Activated CD4-positive, alpha-beta memory T cell treated with anti-CD3 and anti-CD28 coated beads for 36 hours (primary cell): ENCODE measurements at regions not wholly inside any gene's neighbourhood (a gene's known extent, or its start where the extent isn't known, plus 50 kb on each side); places are given as distances from the start of the nearest gene placed in this dataset.
"Not testable (repeated sequence)": the region's sequence is repeated elsewhere in the genome, so short reads cannot be mapped to it uniquely, and the experiment has no call there.

Experiments
- CTCF ChIA-PET: fragments of 350-600 bp; sonication (Branson Sonifier 250); formaldehyde crosslinking; loops from one replicate; lab custom pipeline; 2021; ENCODE audit warnings: antibody characterized with exemption, inconsistent platforms; lab: Charles Lee
- POLR2A ChIA-PET: fragments of 350-600 bp; sonication (Branson Sonifier 250); formaldehyde crosslinking; loops from one replicate; lab custom pipeline; 2021; ENCODE audit warnings: antibody characterized with exemption; lab: Charles Lee
- DNase-seq: peaks from one replicate; pipeline ENCODE4 v3.0.0-alpha.2; 2020
- H3K27ac Mint-ChIP-seq: one replicate; pipeline ENCODE4 v1.8.0; 2021; ENCODE audit warnings: mixed read lengths
- H3K27me3 Mint-ChIP-seq: one replicate; pipeline ENCODE4 v1.8.0; 2021; ENCODE audit warnings: mixed read lengths
- H3K36me3 Mint-ChIP-seq: one replicate; pipeline ENCODE4 v1.8.0; 2021; ENCODE audit warnings: mixed read lengths
- H3K4me1 Mint-ChIP-seq: one replicate; pipeline ENCODE4 v1.8.0; 2021; ENCODE audit warnings: low read depth, mixed read lengths
- H3K4me3 Mint-ChIP-seq: one replicate; pipeline ENCODE4 v1.8.0; 2021; ENCODE audit warnings: mild to moderate bottlenecking, mixed read lengths
- H3K9me3 Mint-ChIP-seq: one replicate; pipeline ENCODE4 v1.8.0; 2021; ENCODE audit warnings: mixed read lengths
- intact Hi-C: fragments of 100-400 bp; cut with micrococcal nuclease; formaldehyde crosslinking; loops from one replicate; pipeline ENCODE4 v1.15.1; 2023

DNA sequence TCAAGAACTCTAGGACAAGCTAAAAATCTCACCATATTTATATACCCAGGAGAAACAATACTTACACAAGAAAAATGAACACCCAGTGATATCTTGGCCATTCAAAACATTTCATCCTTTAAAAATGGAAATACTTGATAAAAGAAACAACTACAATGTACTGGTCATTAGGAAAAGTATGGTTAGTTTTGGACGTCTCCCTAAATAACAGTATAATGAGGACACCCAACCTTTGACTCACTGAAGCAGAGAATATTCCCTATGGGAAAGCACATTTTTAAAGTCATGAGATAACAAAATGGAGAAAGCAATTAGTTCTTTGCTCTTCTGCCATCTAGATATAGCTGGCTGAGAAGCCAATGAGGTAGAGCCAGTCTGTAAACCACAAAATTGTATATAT lies 164.4 kb downstream of the TBX18 start:
- Mint-ChIP-seq H3K27ac (no peak overlapping the region), H3K36me3 (no peaks in the 10 kb centered on the region), H3K9me3 (no peaks in the 10 kb centered on the region), H3K4me1 (no peaks in the 10 kb centered on the region), H3K4me3 (no peak overlapping the region), H3K27me3 (no peaks in the 10 kb centered on the region)
- POLR2A ChIA-PET, result no interaction called here
- intact Hi-C loops, result no loop called here
- no peak for DNase-seq
- CTCF ChIA-PET, result no interaction called here

DNA sequence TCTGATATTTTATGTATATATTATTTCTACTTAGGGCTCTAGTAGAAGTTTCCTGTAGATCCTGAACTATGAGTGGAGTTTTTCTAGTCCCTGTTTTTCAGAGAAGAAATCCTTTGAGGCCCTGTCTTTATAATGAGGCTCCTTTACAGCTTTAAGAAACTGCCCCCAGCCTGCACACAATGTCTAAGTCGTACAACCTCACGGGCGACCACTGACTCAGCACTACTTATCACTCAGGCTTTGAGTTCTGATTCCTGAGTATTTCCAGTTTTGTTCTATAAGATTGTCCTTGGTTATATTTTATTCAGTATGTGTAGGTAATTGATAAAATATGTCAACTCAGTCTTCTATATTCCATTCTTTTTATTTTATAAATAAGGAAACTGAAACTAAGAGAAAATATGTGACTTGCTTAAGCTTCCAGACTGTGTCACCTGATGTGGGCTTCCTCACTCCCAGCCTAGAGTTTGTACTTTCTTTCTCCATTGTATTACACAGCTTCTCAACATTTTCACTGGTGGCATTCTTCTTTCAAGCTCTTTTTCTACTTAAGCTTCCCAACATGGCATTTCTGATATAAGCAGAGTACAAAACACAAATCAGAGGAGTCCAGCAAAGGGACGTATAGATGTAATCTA lies 167.0 kb downstream of the TBX18 start:
- H3K36me3 Mint-ChIP-seq, result no peaks in the 10 kb centered on the region
- ChIA-PET POLR2A (no interaction called here), CTCF (no interaction called here)
- H3K4me1 Mint-ChIP-seq, result no peaks in the 10 kb centered on the region
- H3K9me3 Mint-ChIP-seq, result no peaks in the 10 kb centered on the region
- intact Hi-C loops, result no loop called here
- no peaks in the 10 kb centered on the region for H3K27me3 Mint-ChIP-seq
- DNase-seq, result no peak
- H3K4me3 Mint-ChIP-seq, result no peak overlapping the region
- H3K27ac Mint-ChIP-seq, result no peak overlapping the region

DNA sequence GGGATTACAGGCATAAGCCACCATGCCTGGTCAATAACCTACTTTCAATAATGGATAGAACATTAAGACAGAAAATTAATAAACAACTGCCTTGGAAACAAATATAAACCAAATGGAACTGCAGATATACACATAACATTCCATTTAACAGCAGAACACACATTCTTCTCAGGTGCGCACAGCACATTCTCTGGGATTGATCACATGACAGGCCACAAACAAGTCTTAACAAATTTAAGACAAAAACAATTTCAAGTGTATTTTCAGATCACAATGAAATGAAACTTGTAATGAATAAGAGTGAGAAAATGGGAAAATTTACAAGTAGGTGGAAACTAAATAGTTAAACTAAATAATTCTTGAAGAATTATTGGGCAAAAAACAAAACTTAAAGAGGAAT lies 167.9 kb downstream of the TBX18 start:
- Mint-ChIP-seq H3K4me1 (no peaks in the 10 kb centered on the region), H3K4me3 (no peak overlapping the region), H3K27ac (no peak overlapping the region), H3K27me3 (no peaks in the 10 kb centered on the region), H3K36me3 (no peaks in the 10 kb centered on the region), H3K9me3 (no peaks in the 10 kb centered on the region)
- POLR2A ChIA-PET, result no interaction called here
- intact Hi-C loops, result no loop called here
- DNase-seq, result no peak
- CTCF ChIA-PET, result no interaction called here

DNA sequence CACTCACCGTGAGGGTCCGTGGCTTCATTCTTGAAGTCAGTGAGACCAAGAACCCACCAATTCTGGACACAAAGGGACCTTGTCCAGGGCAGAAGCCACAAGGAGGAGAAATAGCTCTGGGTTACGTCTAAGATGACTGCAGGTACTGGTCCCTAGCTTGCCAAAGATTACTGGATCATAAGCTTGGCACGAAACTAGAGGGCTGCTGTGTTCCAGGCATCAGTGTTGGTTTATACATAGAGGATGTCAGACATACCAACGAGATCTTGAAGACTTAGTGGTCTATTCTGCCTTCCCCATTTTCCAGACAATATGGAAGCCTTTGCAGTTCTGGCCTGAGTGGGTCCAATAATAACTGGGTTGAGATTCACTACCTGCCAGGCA lies 175.7 kb downstream of the TBX18 start:
- no peak overlapping the region for H3K4me3 Mint-ChIP-seq
- DNase-seq, result no peak
- H3K27ac Mint-ChIP-seq, result no peak overlapping the region
- H3K9me3 Mint-ChIP-seq, result no peaks in the 10 kb centered on the region
- intact Hi-C loops, result no loop called here
- H3K36me3 Mint-ChIP-seq, result no peaks in the 10 kb centered on the region
- H3K4me1 Mint-ChIP-seq, result no peaks in the 10 kb centered on the region
- ChIA-PET POLR2A (no interaction called here), CTCF (no interaction called here)
- no peaks in the 10 kb centered on the region for H3K27me3 Mint-ChIP-seq

DNA sequence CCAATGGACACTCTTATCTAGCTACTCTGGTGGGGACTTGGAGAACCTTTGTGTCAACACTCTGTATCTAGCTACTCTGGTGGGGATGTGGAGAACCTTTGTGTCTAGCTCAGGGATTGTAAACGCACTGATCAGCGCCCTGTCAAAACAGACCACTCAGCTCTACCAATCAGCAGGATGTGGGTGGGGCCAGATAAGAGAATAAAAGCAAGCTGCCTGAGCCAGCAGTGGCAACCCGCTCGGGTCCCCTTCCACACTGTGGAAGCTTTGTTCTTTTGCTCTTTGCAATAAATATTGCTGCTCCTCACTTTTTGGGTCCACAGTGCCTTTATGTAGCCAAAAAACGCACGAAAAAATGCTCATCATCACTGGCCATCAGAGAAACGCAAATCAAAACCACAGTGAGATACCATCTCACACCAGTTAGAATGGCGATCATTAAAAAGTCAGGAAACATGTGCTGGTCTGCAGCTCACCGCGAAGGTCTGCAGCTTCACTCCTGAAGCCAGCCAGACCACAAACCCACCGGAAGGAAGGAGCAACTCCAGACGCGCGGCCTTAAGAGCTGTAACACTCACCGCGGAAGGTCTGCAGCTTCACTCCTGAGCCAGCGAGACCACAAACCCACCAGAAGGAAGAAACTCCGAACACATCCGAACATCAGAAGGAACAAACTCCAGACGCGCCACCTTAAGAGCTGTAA lies 176.3 kb downstream of the TBX18 start:
- DNase-seq, H3K27ac Mint-ChIP-seq, POLR2A ChIA-PET, H3K4me3 Mint-ChIP-seq, CTCF ChIA-PET, H3K4me1 Mint-ChIP-seq, H3K9me3 Mint-ChIP-seq, H3K27me3 Mint-ChIP-seq, intact Hi-C loops, H3K36me3 Mint-ChIP-seq: not testable (repeated sequence)

DNA sequence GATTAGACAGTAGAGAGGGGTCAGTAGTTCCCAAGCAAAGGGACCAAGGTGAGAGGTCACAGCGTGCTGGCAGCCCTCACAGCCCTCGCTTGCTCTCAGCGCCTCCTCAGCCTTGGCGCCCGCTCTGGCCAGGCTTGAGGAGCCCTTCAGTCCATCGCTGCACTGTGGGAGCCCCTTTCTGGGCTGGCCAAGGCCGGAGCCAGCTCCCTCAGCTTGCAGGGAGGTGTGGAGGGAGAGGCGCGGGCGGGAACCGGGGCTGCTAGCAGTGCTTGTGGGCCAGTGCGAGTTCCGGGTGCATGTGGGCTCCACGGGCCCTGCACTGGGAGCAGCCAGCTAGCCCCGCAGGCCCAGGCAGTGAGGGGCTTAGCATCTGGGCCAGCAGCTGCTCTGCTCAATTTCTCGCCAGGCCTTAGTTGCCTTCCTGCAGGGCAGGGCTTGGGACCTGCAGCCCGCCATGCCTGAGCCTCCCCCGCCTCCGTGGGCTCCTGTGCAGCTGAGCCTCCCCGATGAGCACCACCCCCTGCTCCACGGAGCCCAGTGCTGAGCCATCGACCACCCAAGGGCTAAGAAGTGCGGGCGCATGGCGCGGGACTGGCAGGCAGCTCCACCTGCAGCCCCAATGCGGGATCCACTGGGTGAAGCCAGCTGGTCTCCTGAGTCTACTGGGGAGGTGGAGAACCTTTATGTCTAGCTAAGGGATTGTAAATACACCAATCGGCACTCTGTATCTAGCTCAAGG lies 177.0 kb downstream of the TBX18 start:
- DNase-seq, intact Hi-C loops, H3K4me1 Mint-ChIP-seq, H3K9me3 Mint-ChIP-seq, POLR2A ChIA-PET, H3K27me3 Mint-ChIP-seq, H3K4me3 Mint-ChIP-seq, CTCF ChIA-PET, H3K36me3 Mint-ChIP-seq, H3K27ac Mint-ChIP-seq: not testable (repeated sequence)

DNA sequence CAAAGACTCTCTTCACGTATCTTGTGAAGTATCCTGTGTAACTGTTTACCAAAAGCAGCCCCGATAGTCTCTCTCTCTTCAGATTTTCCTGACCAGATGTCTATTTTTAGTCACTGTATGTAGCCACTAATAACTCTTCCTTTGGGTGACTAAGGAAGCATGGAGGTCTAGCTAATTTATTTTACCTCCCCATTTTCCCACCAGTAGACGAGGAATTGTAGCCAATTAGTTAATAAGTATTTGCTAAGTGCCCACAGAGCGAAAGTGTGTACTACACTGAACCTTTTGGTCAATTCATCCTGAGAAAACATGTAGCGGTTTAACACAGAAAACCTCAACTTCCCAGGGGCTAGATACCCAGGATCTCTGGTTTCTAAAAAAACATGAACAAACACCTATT lies 180.6 kb downstream of the TBX18 start:
- POLR2A ChIA-PET, result no interaction called here
- CTCF ChIA-PET, result no interaction called here
- Mint-ChIP-seq H3K4me1 (no peaks in the 10 kb centered on the region), H3K27me3 (no peaks in the 10 kb centered on the region), H3K36me3 (no peaks in the 10 kb centered on the region), H3K27ac (no peak overlapping the region), H3K4me3 (no peak overlapping the region), H3K9me3 (peaks cover 4% of the 10 kb centered on the region)
- intact Hi-C loops, result no loop called here
- DNase-seq, result no peak

DNA sequence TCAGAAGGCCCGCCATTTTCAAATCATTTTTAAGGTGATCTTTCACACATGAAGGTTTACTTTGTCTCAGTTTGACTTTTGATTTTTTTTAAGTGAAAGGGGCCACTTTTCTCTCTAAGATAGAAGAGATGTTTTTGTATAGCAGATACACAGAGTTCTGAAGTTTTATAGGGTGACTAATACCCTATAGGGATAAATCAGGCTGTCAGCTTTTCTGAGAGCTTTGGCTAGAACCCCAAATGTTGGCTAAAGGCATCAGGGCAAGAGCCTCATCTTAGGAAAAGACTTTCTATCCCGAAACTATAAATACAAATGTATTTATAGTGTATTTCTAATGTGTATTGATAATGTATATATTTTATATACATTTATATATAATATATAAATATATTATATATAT lies 181.4 kb downstream of the TBX18 start:
- no peaks in the 10 kb centered on the region for H3K4me1 Mint-ChIP-seq
- ChIA-PET CTCF (no interaction called here), POLR2A (no interaction called here)
- no peak overlapping the region for H3K4me3 Mint-ChIP-seq
- H3K27me3 Mint-ChIP-seq, result no peaks in the 10 kb centered on the region
- intact Hi-C loops, result no loop called here
- H3K36me3 Mint-ChIP-seq, result no peaks in the 10 kb centered on the region
- no peak for DNase-seq
- H3K9me3 Mint-ChIP-seq, result peaks cover 4% of the 10 kb centered on the region
- H3K27ac Mint-ChIP-seq, result no peak overlapping the region

DNA sequence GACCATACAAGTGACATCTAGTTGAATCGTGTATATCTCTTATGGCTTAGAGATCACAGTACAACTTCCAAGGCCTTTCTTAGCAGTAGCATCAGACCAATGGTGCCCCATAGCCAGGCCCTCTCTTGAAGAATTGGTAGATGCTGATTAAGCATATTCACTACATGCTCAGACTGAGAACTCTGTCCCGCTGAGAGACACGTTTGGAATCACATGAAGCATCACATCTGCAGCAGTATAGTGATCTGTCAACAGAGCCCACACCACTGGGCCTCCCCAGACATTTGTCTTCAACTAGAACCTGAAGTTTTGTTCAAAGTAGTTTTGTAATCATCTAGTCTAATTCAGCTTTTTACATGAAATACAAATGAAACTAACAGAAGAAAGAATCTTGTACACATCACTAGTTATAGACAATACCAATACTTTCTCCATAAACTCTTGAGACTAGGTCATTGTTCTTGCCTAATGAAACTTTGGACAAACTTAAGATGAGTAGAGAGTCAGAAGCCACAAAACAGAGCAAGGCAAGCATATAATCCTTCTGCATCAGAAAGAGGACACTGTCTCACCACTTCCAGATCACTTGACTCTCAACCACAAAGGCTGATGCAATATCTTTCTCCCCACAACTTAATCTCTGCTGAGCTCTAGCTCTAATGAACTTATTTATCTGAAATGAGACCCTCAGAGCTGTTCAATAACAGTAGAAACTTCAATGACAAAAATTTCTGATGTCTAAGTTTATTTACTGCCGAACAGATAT lies 182.7 kb downstream of the TBX18 start:
- H3K9me3 Mint-ChIP-seq, result peaks cover 4% of the 10 kb centered on the region

DNA sequence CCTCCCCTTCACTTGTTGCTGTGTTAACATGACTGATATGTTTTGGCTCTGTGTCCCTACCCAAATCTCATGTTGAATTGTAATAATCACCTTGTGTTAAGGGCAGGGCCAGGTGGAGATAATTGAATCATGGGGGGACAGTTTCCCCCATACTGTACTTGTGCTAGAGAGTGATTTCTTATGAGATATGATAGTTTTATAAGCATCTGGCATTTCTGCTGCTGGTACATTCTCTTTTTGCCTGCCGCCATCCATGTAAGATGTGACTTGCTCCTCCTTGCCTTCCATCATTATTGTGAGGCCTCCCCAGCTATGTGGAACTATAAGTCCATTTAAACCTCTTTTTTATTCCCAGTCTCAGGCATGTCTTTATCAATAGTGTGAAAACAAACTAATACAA lies 185.0 kb downstream of the TBX18 start:
- ChIA-PET POLR2A (no interaction called here), CTCF (no interaction called here)
- Mint-ChIP-seq H3K9me3 (peaks cover 4% of the 10 kb centered on the region), H3K36me3 (no peaks in the 10 kb centered on the region), H3K4me1 (no peaks in the 10 kb centered on the region), H3K27me3 (no peaks in the 10 kb centered on the region), H3K4me3 (no peak overlapping the region), H3K27ac (no peak overlapping the region)
- intact Hi-C loops, result no loop called here
- no peak for DNase-seq

More for the DNA sequence above, 182.7 kb downstream of the TBX18 start:
- Mint-ChIP-seq H3K27ac (no peak overlapping the region), H3K36me3 (no peaks in the 10 kb centered on the region), H3K4me1 (no peaks in the 10 kb centered on the region), H3K4me3 (no peak overlapping the region), H3K27me3 (no peaks in the 10 kb centered on the region)
- CTCF ChIA-PET, result no interaction called here
- intact Hi-C loops, result no loop called here
- POLR2A ChIA-PET, result interaction anchor here (0.6 kb wide), 1 partner anchor 99 kb away, joined by 4 read pairs; no protein-coding TSS in a partner anchor
- no peak for DNase-seq

DNA sequence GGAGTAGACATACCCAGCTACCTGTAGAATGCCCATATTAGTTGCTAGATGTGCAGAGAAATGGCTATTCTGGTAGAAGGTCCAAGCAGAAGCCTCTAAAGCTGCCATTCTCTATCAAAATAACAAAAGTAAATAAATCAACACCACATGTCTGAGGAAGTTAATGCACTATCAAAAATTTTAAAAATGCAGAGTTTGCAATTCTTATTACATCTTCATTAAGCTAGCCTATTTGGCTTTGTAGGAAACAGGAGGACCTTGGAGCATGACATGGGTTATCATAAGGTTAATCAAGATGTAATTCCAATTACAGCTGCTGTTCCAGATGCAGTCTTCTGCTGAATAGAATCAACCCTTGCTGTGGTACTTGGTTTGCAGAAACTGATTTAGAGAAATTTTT lies 188.4 kb downstream of the TBX18 start:
- ChIA-PET CTCF (no interaction called here), POLR2A (no interaction called here)
- no peak overlapping the region for H3K4me3 Mint-ChIP-seq
- no peak overlapping the region for H3K27ac Mint-ChIP-seq
- H3K36me3 Mint-ChIP-seq, result no peaks in the 10 kb centered on the region
- no peaks in the 10 kb centered on the region for H3K4me1 Mint-ChIP-seq
- DNase-seq, result no peak
- intact Hi-C loops, result no loop called here
- peaks cover 4% of the 10 kb centered on the region for H3K9me3 Mint-ChIP-seq
- H3K27me3 Mint-ChIP-seq, result no peaks in the 10 kb centered on the region

DNA sequence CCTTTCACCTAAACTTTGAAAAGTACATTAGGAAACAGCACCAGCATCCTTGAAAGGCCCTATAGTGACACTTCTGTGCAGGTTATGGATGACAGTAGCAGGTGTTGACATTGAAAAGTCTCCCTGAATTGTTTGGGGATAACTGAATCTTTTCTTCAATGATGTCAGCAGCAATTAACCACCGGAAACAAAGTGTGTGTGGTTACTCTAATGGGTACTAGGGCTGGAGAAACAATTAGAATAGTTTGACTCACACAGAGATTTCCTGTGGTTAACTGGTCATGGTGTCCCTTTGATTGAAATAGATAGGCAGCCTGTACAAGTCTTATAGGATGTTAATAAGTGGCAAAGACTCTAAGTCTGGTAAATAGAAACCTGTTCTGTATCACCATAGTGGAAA lies 189.1 kb downstream of the TBX18 start:
- Mint-ChIP-seq H3K27ac (no peak overlapping the region), H3K4me3 (no peak overlapping the region), H3K27me3 (no peaks in the 10 kb centered on the region), H3K36me3 (no peaks in the 10 kb centered on the region), H3K9me3 (peaks cover 4% of the 10 kb centered on the region), H3K4me1 (no peaks in the 10 kb centered on the region)
- intact Hi-C loops, result no loop called here
- no peak for DNase-seq
- POLR2A ChIA-PET, result no interaction called here
- CTCF ChIA-PET, result no interaction called here
